Left ventricle myocardium inferior (tissue), 1 donor: ENCODE measurements at regions not wholly inside any gene's neighbourhood (a gene's known extent, or its start where the extent isn't known, plus 50 kb on each side); places are given as distances from the start of the nearest gene placed in this dataset.

Experiments used
- DNase-seq: peaks from one replicate; pipeline ENCODE4 v3.0.0-alpha.2; 2020
- H3K27ac ChIP-seq: fragments of 200-600 bp; replicated peaks from 2 replicates; pipeline ENCODE4 v1.8.0; 2021
- H3K27me3 ChIP-seq: fragments of 200-600 bp; 2 replicates; pipeline ENCODE4 v1.8.0; 2021; ENCODE audit warnings: low read depth
- H3K36me3 ChIP-seq: fragments of 200-600 bp; 2 replicates; pipeline ENCODE4 v1.8.0; 2021
- H3K4me1 ChIP-seq: fragments of 200-600 bp; 2 replicates; pipeline ENCODE4 v1.8.0; 2021
- H3K4me3 ChIP-seq: fragments of 200-600 bp; 2 replicates; pipeline ENCODE4 v1.8.0; 2021; ENCODE audit warnings: mild to moderate bottlenecking, moderate library complexity
- H3K9me3 ChIP-seq: fragments of 200-600 bp; replicated peaks from 2 replicates; pipeline ENCODE4 v1.8.0; 2021
- intact Hi-C: fragments of 100-400 bp; cut with micrococcal nuclease; formaldehyde crosslinking; loops from one replicate; pipeline ENCODE4 v1.11.0; 2022
- TF ChIP-seq, protein P1 (sequence below): fragments of 200-600 bp; IDR thresholded peaks from 2 replicates; pipeline ENCODE4 v1.8.0; 2021; ENCODE audit warnings: antibody characterized with exemption, mild to moderate bottlenecking, borderline replicate concordance
- donor health status: DM: no; HTN: yes; CAD: no; lungs with severe emphysema.

DNA sequence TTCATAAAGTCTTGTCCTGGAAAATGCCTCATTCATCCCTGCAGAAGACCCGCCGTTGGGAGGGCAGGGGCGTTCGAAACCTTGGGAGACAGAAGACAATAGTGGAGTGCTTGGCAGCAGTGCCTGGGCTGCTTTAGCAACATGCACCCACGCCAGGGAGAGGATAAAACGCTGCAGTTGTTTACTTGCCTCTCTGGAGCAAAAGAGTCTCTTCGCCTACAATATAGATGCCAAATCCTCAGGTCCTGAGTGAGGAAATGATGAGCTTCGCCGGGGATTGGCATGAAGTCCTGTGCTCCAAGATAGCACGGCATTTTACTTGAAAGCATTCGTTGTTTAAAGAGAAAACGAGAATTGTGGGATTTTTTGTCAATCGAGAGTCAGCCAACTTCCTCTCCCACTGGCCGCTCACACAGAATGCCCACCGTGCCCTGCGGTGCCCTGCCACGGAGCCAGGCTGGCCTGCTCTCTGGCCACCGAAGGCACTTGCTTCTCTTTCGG is 152.5 kb upstream of the POU3F3 start:
- Histone ChIP-seq H3K4me1 (no peaks in the 10 kb centered on the region), H3K9me3 (no peaks in the 10 kb centered on the region), H3K36me3 (no peaks in the 10 kb centered on the region), H3K4me3 (no peak overlapping the region), H3K27me3 (no peaks in the 10 kb centered on the region), H3K27ac (no peak overlapping the region)
- intact Hi-C loops = no loop called here
- TF ChIP-seq, protein P1, sequence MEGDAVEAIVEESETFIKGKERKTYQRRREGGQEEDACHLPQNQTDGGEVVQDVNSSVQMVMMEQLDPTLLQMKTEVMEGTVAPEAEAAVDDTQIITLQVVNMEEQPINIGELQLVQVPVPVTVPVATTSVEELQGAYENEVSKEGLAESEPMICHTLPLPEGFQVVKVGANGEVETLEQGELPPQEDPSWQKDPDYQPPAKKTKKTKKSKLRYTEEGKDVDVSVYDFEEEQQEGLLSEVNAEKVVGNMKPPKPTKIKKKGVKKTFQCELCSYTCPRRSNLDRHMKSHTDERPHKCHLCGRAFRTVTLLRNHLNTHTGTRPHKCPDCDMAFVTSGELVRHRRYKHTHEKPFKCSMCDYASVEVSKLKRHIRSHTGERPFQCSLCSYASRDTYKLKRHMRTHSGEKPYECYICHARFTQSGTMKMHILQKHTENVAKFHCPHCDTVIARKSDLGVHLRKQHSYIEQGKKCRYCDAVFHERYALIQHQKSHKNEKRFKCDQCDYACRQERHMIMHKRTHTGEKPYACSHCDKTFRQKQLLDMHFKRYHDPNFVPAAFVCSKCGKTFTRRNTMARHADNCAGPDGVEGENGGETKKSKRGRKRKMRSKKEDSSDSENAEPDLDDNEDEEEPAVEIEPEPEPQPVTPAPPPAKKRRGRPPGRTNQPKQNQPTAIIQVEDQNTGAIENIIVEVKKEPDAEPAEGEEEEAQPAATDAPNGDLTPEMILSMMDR = no peak
- DNase-seq = no peak

DNA sequence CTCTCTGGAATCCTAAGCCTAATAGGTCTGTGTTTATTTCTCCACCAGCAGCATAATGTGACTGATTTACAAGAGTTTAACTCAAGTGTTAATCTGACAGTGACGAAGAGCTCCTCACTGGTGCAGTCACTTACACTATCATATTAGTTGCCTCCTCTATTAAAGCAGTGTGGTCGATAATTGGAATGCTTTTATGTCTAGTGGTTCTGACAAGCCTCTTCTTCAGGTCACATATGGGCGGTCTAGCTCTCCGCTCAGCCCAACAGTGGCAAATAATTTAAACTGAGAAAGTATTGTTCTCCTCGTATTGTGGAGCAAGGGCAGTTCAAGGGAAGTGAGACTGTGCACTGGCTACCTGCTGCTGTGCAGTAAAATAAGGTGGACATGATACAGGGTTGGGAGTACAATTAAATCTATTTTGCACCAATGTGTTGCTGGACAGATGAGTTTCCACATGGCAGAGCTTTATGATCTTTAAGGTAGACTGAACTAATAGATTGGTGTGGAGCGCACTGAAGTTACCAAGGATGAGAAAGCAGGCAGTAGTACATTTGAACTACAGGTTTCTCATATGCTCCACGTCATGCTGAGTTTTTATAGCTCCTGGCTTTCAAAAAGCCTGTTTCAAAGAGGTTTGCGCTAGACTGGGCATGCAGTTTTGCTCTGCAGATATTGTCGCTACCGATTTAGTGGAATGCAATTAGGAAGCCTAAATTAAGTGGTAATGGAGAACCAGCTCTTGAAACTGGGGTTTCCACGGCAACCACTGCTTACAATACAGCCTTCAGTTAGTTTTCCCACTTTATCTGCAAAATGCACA is 151.7 kb upstream of the POU3F3 start:
- H3K27ac ChIP-seq = no peak overlapping the region
- H3K4me1 ChIP-seq = no peaks in the 10 kb centered on the region
- H3K9me3 ChIP-seq = no peaks in the 10 kb centered on the region
- no peak for DNase-seq
- no peak overlapping the region for H3K4me3 ChIP-seq
- H3K36me3 ChIP-seq = no peaks in the 10 kb centered on the region
- H3K27me3 ChIP-seq = no peaks in the 10 kb centered on the region
- TF ChIP-seq, protein P1 = no peak
- intact Hi-C loops = no loop called here

DNA sequence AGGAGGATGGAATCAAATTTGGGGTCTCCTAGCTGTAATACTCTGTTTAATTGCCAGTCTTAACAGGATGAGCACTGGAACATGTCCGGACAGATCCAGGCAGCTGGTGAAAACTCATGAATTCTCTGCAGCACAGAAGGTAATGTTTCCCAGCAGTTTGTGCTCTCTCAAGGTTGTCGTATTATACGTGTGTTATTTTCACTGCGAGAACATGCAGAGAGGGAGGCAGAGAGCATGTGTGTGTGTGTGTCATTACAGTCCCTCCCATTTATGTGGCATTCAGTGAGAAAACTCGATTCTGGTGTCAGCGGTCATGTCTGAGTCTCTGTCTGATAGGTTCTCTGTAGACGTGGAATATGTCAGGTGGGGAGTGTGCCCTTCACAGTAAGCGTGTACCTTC is 150.2 kb upstream of the POU3F3 start:
- TF ChIP-seq, protein P1 = no peak
- H3K4me3 ChIP-seq = no peak overlapping the region
- no peaks in the 10 kb centered on the region for H3K27me3 ChIP-seq
- no peak overlapping the region for H3K27ac ChIP-seq
- no peaks in the 10 kb centered on the region for H3K36me3 ChIP-seq
- intact Hi-C loops = no loop called here
- H3K4me1 ChIP-seq = no peaks in the 10 kb centered on the region
- no peaks in the 10 kb centered on the region for H3K9me3 ChIP-seq
- no peak for DNase-seq

DNA sequence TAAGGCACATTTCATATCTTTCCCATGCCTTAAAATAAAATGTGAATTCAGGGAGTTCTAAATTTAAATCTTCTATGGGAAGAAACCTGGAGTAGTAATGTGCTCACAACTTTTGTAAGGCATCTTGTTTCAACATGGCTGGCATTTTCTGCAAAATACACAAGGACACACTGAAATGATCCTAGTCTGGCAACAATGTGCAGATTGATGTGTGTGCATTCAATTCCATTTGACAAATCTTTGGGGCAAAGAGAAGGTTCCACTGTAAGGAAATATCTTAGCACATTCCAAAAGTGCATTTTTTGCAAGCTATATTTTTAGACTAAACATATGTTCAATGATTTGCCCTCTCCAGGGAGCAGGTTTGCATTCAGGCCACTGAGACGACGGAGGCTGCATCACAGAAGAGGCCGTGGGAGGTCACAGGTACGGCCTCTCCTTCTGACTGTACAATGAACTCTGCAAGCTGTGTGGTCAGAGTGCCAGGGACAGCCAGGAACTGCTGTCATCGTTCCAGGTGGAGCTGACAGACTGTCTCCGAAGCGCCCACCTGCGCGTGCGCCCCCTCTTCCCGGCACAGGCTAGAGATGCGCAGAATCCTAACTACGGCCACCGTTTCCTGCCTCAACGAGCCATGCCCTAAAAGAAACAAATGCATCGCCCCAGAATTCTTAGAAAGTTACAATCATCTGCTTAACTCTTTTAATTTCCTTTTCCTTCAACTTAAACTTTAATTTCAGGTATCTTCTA is 149.2 kb upstream of the POU3F3 start:
- TF ChIP-seq, protein P1 = no peak
- DNase-seq = no peak
- Histone ChIP-seq H3K4me1 (no peaks in the 10 kb centered on the region), H3K27me3 (no peaks in the 10 kb centered on the region), H3K9me3 (no peaks in the 10 kb centered on the region), H3K27ac (no peak overlapping the region), H3K36me3 (no peaks in the 10 kb centered on the region), H3K4me3 (no peak overlapping the region)
- intact Hi-C loops = no loop called here

DNA sequence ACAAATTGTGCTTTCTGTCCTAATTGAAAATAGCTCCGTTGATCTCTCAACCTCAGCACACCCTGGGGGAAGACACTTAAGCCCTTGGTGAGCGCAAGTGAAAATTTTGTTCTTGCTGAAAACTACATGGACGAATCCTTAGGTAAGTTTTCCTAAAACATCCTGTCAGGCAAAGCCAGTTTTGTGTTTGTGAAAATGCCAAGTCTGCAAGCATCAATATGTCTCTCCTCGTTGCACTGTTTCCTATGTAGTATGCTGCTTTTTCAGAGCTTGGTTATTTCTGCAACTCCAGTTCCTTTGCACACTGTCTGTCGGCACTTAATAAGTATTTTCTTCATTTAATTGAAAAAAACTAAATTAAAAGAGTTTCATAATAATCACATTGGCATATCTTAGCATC is 146.9 kb upstream of the POU3F3 start:
- no peaks in the 10 kb centered on the region for H3K4me1 ChIP-seq
- H3K27ac ChIP-seq = no peak overlapping the region
- H3K9me3 ChIP-seq = no peaks in the 10 kb centered on the region
- no peak for DNase-seq
- H3K27me3 ChIP-seq = no peaks in the 10 kb centered on the region
- no peak overlapping the region for H3K4me3 ChIP-seq
- H3K36me3 ChIP-seq = no peaks in the 10 kb centered on the region
- TF ChIP-seq, protein P1 = no peak
- intact Hi-C loops = no loop called here
